ENCODE measurements at regions not wholly inside any gene's neighbourhood (a gene's known extent, or its start where the extent isn't known, plus 50 kb on each side); places are given as distances from the start of the nearest gene placed in this dataset.

DNA sequence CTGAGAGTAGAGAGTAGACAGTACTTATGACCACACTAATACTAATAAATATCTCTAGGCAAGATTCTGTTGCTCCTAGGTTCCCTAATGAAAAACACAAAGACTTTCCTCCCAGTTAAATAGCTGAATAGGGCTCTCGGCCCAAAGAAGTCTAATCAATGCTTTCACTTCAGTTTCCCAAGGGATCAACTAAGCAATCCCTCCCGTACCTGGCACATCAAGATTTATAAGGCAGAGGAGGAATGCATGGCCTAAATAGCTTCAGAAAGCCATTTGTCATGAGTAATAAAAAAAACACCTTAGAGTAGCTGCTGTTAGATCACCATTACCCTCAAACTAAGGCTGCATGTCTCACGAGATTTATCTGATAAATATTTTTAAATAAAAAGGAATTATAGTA lies 56.8 kb upstream of the EXOC1L start:
- TF ChIP-seq EZH2phosphoT487 (IDR thresholded peaks at IDR 0.05; ENCODE audit: insufficient read depth, low read depth), result no peak
- TF ChIP-seq EZH2 (IDR thresholded peaks at IDR 0.05; ENCODE audit: insufficient read depth, poor library complexity, severe bottlenecking), result no peak
